Upper lobe of left lung (tissue), 6 donors: ENCODE measurements at regions not wholly inside any gene's neighbourhood (a gene's known extent, or its start where the extent isn't known, plus 50 kb on each side); places are given as distances from the start of the nearest gene placed in this dataset.

Source experiments
- ATAC-seq, 2 donors: fragments of 200-7000 bp; cut with Tn5 transposase; one replicate each; pipeline ENCODE4 v1.9.1; 2022; ENCODE audit warnings: mild to moderate bottlenecking in 2 of 2, moderate library complexity in 2 of 2; ENCODE audit not compliant: low FRiP score in 2 of 2
- DNase-seq, 2 donors: peaks; one replicate each; pipeline ENCODE4 v3.0.0-alpha.2; 2019 to 2020
- H3K27ac ChIP-seq, 4 donors: fragments of 200-600 bp; sonication (generic); one replicate each; pipeline ENCODE4 v1.5.1; 2016 to 2019
- H3K27me3 ChIP-seq, 4 donors: fragments of 200-600 bp; sonication (generic); one replicate each; pipeline ENCODE4 v1.5.1; 2017 to 2019
- H3K36me3 ChIP-seq, 4 donors: fragments of 200-600 bp; sonication (generic); one replicate each; pipeline ENCODE4 v1.5.1; 2016 to 2019
- H3K4me1 ChIP-seq, 4 donors: fragments of 200-600 bp; sonication (generic); one replicate each; pipeline ENCODE4 v1.5.1; 2018 to 2019
- H3K4me3 ChIP-seq, 4 donors: fragments of 200-600 bp; sonication (generic); one replicate each; pipeline ENCODE4 v1.5.1; 2017 to 2019; ENCODE audit warnings: mild to moderate bottlenecking in 2 of 4, moderate library complexity in 1 of 4
- H3K9me3 ChIP-seq, 4 donors: fragments of 200-600 bp; sonication (generic); one replicate each; pipeline ENCODE4 v1.5.1; 2018 to 2019
- EP300 ChIP-seq, 4 donors: sonication (generic); formaldehyde crosslinking; IDR thresholded peaks; one replicate each; pipeline ENCODE4 v1.5.1; 2017; ENCODE audit warnings: antibody characterized with exemption in 4 of 4, control low read depth in 2 of 4
- POLR2A ChIP-seq, 4 donors: fragments of 450-650 bp; IDR thresholded peaks; one replicate each; pipeline ENCODE4 v1.5.1; 2016 to 2017; ENCODE audit warnings: antibody characterized with exemption in 4 of 4, mild to moderate bottlenecking in 2 of 4
- POLR2AphosphoS5 ChIP-seq, 2 donors: sonication (generic); formaldehyde crosslinking; IDR thresholded peaks; one replicate each; pipeline ENCODE4 v1.5.1; 2017; ENCODE audit warnings: antibody characterized with exemption in 2 of 2
- WGBS, 2 donors: methylation state at CpG; one replicate each; pipeline ENCODE4 v1.1.5; 2017 to 2018; 5-methylcytosine and 5-hydroxymethylcytosine counted together
- TF ChIP-seq, protein P1 (sequence below), 6 experiments: fragments of 450-650 bp in 4 of 6; fragments of 200-600 bp in 2 of 6; sonication (generic) in 2 of 6; IDR thresholded peaks; one replicate each; pipeline ENCODE4 v1.5.1; 2016 to 2019; ENCODE audit warnings: antibody characterized with exemption in 6 of 6
- donor health status: DM: no; HTN: no; CAD: no; lungs with moderate emphysema.
- donor health status: DM: no; HTN: yes; CAD: no; lungs with severe emphysema.

DNA sequence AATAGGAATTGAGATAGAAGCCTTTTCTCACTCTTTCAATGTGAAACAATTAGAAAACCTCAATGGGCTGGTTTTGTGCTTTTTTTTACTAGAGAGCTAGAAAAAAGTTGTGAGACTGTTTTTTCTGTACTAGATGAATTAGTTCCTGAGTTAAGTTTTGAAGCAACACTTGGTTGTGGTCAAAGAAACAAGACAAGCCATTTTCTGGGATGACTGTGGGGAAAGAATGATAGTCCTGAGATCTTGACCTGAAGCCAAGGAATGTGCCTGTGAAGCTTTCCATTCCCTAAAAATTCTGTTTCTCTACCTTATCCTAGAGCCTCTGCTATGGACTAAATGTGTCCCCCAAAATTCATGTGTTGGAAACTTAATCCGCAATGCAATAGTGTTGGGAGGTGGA is 157.8 kb upstream of the TLL1 start:
- Histone ChIP-seq H3K27ac (no peak overlapping the region), H3K4me1 (peaks cover 0 to 6% (median 0%) of the 10 kb centered on the region in 4 donors), H3K4me3 (no peak overlapping the region), H3K36me3 (no peaks in the 10 kb centered on the region), H3K9me3 (no peaks in the 10 kb centered on the region), H3K27me3 (no peaks in the 10 kb centered on the region)
- ATAC-seq (no peak), DNase-seq (no peak)
- WGBS, 2 donors: 90 to 96% methylated on average over 1 of the region's 1 CpG
- TF ChIP-seq, protein P1, sequence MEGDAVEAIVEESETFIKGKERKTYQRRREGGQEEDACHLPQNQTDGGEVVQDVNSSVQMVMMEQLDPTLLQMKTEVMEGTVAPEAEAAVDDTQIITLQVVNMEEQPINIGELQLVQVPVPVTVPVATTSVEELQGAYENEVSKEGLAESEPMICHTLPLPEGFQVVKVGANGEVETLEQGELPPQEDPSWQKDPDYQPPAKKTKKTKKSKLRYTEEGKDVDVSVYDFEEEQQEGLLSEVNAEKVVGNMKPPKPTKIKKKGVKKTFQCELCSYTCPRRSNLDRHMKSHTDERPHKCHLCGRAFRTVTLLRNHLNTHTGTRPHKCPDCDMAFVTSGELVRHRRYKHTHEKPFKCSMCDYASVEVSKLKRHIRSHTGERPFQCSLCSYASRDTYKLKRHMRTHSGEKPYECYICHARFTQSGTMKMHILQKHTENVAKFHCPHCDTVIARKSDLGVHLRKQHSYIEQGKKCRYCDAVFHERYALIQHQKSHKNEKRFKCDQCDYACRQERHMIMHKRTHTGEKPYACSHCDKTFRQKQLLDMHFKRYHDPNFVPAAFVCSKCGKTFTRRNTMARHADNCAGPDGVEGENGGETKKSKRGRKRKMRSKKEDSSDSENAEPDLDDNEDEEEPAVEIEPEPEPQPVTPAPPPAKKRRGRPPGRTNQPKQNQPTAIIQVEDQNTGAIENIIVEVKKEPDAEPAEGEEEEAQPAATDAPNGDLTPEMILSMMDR (IDR thresholded peaks at IDR 0.05): no peak
- TF ChIP-seq EP300 (IDR thresholded peaks at IDR 0.05) (no peak), POLR2A (IDR thresholded peaks at IDR 0.05) (no peak), POLR2AphosphoS5 (IDR thresholded peaks at IDR 0.05) (no peak)

DNA sequence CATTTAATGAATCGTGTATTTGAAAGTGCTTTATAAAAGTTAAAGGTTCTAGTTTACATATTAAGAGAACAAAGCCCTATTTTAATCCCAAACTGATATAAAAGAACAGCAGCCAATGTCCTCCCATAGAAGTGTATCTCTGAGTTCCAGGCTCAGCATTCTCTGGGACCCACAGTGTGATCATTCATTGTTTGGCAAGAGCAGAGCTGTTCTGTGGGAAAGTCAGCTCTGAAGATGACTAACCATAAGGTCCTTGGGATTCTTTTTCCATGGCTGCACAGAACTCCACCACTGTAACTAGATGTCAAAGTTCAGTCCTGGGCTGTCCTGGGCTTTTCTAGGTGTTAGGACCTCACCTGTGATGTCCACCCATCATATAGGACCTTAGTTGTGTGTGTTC is 157.0 kb upstream of the TLL1 start:
- ATAC-seq: no peak
- Histone ChIP-seq H3K4me3 (no peak overlapping the region), H3K27ac (no peak overlapping the region), H3K36me3 (no peaks in the 10 kb centered on the region), H3K9me3 (no peaks in the 10 kb centered on the region), H3K27me3 (no peaks in the 10 kb centered on the region), H3K4me1 (no peaks in the 10 kb centered on the region)
- TF ChIP-seq POLR2AphosphoS5 (IDR thresholded peaks at IDR 0.05) (no peak), EP300 (IDR thresholded peaks at IDR 0.05) (no peak), POLR2A (IDR thresholded peaks at IDR 0.05) (no peak)
- TF ChIP-seq, protein P1 (IDR thresholded peaks at IDR 0.05): no peak
- no peak for DNase-seq
- WGBS, 2 donors: 86 to 97% methylated on average over 1 of the region's 1 CpG

DNA sequence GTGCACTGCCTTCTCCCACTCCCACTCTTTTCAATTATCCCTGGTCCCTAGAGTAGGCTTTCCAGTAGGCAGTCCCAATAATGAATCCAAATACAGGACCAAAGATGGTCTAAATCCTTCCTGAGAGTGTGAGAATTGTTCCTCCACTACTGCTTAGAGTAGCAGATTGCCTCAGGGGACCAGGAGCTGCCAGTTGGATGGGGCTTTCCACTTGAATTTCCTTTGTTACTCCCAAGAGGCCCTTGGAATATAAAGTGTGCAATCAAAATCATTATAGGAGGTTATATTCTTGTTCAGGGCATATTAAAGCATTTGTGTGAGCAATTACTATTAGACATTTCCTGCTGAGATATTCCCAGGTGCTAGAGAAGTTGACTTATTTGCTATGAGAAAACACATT is 156.6 kb upstream of the TLL1 start:
- peaks cover 0 to 1% (median 0%) of the 10 kb centered on the region in 4 donors for H3K4me1 ChIP-seq
- TF ChIP-seq, protein P1 (IDR thresholded peaks at IDR 0.05): no peak
- TF ChIP-seq EP300 (IDR thresholded peaks at IDR 0.05) (no peak), POLR2AphosphoS5 (IDR thresholded peaks at IDR 0.05) (no peak), POLR2A (IDR thresholded peaks at IDR 0.05) (no peak)
- no peak for ATAC-seq
- no peaks in the 10 kb centered on the region for H3K27me3 ChIP-seq
- no peaks in the 10 kb centered on the region for H3K9me3 ChIP-seq
- H3K4me3 ChIP-seq: no peak overlapping the region
- no peak overlapping the region for H3K27ac ChIP-seq
- no peaks in the 10 kb centered on the region for H3K36me3 ChIP-seq
- DNase-seq: no peak

DNA sequence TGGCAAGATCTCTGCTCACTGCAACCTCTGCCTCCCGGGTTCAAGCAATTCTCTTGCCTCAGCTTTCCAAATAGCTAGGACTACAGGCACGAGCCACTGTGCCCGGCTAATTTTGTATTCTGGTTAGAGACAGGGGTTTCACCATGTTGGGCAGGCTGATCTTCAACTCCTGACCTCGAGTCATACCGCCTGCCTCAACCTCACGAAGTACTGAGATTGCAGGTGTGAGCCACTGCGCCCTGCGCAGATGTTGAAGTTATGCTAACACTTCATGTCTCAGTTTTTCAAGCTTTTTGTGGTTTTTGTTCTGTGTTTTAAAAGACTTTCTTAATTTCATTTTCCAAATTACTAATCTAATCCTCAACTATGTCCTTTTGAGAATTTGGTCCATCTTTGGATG is 154.4 kb upstream of the TLL1 start:
- Histone ChIP-seq H3K27ac (no peak overlapping the region), H3K36me3 (no peaks in the 10 kb centered on the region), H3K27me3 (no peaks in the 10 kb centered on the region), H3K9me3 (no peaks in the 10 kb centered on the region), H3K4me3 (no peak overlapping the region), H3K4me1 (peaks cover 0 to 5% (median 0%) of the 10 kb centered on the region in 4 donors)
- TF ChIP-seq, protein P1 (IDR thresholded peaks at IDR 0.05): no peak
- TF ChIP-seq POLR2A (IDR thresholded peaks at IDR 0.05) (no peak), EP300 (IDR thresholded peaks at IDR 0.05) (no peak), POLR2AphosphoS5 (IDR thresholded peaks at IDR 0.05) (no peak)
- WGBS, 2 donors: 88 to 94% methylated on average over 8 of the region's 8 CpGs
- DNase-seq (no peak), ATAC-seq (no peak)

DNA sequence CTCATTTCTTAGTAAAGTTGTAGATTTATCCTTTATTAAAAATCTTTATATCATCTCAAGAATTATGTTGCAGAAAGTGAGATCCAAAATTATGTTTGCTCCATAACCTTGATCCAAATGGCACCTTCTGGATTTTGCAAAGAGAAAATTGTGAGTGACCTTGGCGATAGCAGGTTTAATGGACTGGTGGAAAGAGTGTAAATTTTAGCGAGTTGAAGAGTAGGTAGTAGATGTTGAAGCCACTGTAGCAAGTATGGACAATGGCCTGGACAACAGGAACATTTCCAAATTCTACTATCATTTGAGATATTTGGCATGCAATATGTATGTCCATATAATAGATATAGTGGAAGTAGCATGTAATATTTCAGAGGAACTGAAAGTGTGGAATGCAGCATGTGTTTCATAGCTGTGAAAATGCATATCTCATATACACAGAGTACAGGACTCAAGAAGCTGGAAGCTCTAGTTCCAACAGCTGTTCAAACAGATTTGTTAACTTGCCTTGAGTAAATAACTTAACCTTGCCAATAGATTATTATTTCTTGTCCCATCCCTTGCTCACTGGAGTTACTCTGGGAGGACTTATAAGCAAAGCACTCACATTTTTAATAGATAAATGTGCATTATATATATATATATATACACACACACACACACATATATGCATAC is 152.5 kb upstream of the TLL1 start:
- Histone ChIP-seq H3K4me1 (peaks cover 0 to 5% (median 0%) of the 10 kb centered on the region in 4 donors), H3K36me3 (no peaks in the 10 kb centered on the region), H3K27me3 (no peaks in the 10 kb centered on the region), H3K27ac (no peak overlapping the region), H3K4me3 (no peak overlapping the region), H3K9me3 (no peaks in the 10 kb centered on the region)
- no peak for ATAC-seq
- no peak for TF ChIP-seq POLR2A (IDR thresholded peaks at IDR 0.05)
- no peak for TF ChIP-seq EP300 (IDR thresholded peaks at IDR 0.05)
- TF ChIP-seq, protein P1 (IDR thresholded peaks at IDR 0.05): no peak
- no peak for TF ChIP-seq POLR2AphosphoS5 (IDR thresholded peaks at IDR 0.05)
- 88 to 92% methylated on average over 2 of the region's 2 CpGs for WGBS, 2 donors
- DNase-seq: no peak
